Smooth muscle cell (in vitro differentiated cells): ENCODE measurements at regions not wholly inside any gene's neighbourhood (a gene's known extent, or its start where the extent isn't known, plus 50 kb on each side); places are given as distances from the start of the nearest gene placed in this dataset.
A peak's percentile ranks its signal among the peaks of the same experiment; 100 is the strongest.
"Not testable (repeated sequence)": the region's sequence is repeated elsewhere in the genome, so short reads cannot be mapped to it uniquely, and the experiment has no call there.

Source experiments
- DNase-seq: peaks from one replicate; lab custom pipeline; 2025; ENCODE audit not compliant: unreplicated experiment; lab: John Stamatoyannopoulos, UW
- H2AFZ ChIP-seq: fragments of 200-600 bp; sonication (generic); 2 replicates; pipeline ENCODE4 v1.6.0; 2016; ENCODE audit warnings: antibody characterized with exemption, low read depth, mild to moderate bottlenecking
- H3F3A ChIP-seq: fragments of 200-600 bp; sonication (generic); 2 replicates; pipeline ENCODE4 v1.6.0; 2017; ENCODE audit warnings: antibody characterized with exemption, low read depth
- H3K27ac ChIP-seq: fragments of 200-600 bp; sonication (generic); 2 replicates; pipeline ENCODE4 v1.5.1; 2016; ENCODE audit warnings: low read depth, mild to moderate bottlenecking
- H3K27me3 ChIP-seq: fragments of 200-600 bp; sonication (generic); 2 replicates; pipeline ENCODE4 v1.6.1; 2016; ENCODE audit warnings: low read depth, mild to moderate bottlenecking
- H3K36me3 ChIP-seq: fragments of 200-600 bp; sonication (generic); 2 replicates; pipeline ENCODE4 v1.5.1; 2016; ENCODE audit warnings: low read depth
- H3K4me1 ChIP-seq: fragments of 200-600 bp; sonication (generic); 2 replicates; pipeline ENCODE4 v1.5.1; 2016; ENCODE audit warnings: low read depth
- H3K4me2 ChIP-seq: fragments of 200-600 bp; sonication (generic); 2 replicates; pipeline ENCODE4 v1.6.0; 2016; ENCODE audit warnings: mild to moderate bottlenecking
- H3K4me3 ChIP-seq: fragments of 200-600 bp; sonication (generic); 2 replicates; pipeline ENCODE4 v1.5.1; 2016; ENCODE audit warnings: mild to moderate bottlenecking
- H3K79me2 ChIP-seq: fragments of 200-600 bp; sonication (generic); 2 replicates; pipeline ENCODE4 v1.6.0; 2016; ENCODE audit warnings: low read depth, mild to moderate bottlenecking
- H3K9ac ChIP-seq: fragments of 200-600 bp; sonication (generic); 2 replicates; pipeline ENCODE4 v1.6.0; 2016; ENCODE audit warnings: low read depth
- H3K9me3 ChIP-seq: fragments of 200-600 bp; sonication (generic); replicated peaks from 2 replicates; pipeline ENCODE4 v1.5.1; 2016; ENCODE audit warnings: low read depth
- H4K20me1 ChIP-seq: fragments of 200-600 bp; sonication (generic); 2 replicates; pipeline ENCODE4 v1.6.0; 2016; ENCODE audit warnings: low read depth
- WGBS: methylation state at CpG from one replicate; pipeline ENCODE4 v1.1.7; 2016; ENCODE audit warnings: low lambda C conversion rate; 5-methylcytosine and 5-hydroxymethylcytosine counted together
- TF ChIP-seq, protein P1 (sequence below): fragments of 200-600 bp; sonication (generic); IDR thresholded peaks from 2 replicates; pipeline ENCODE4 v1.5.1; 2017; ENCODE audit warnings: borderline replicate concordance, mild to moderate bottlenecking, antibody characterized with exemption; ENCODE audit not compliant: insufficient read depth, poor library complexity, severe bottlenecking

DNA sequence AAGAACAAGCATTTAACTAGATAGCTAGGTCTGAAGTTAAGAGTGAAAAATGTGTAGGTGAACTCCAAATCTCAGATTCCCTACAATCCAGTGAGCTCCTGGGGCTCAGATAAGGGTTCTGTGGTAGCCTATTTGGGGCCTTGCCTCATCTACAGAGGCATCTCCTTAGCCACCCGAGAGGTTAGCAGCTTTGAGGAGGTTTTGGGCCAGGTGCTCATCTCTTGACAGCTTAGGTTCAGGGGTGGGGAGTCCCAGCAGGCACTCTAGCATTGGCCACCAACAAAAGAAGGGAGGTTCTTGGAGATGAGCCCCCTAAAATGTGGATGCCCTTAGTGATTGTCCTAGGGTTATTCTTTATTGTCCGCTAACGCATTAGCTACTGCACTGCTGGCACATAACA, 184.4 kb upstream of the B3GAT1 start:
- H3K79me2 ChIP-seq = no peaks in the 10 kb centered on the region
- no peaks in the 10 kb centered on the region for H3K36me3 ChIP-seq
- no peak overlapping the region for H3K9ac ChIP-seq
- H2AFZ ChIP-seq = no peak overlapping the region
- TF ChIP-seq, protein P1, sequence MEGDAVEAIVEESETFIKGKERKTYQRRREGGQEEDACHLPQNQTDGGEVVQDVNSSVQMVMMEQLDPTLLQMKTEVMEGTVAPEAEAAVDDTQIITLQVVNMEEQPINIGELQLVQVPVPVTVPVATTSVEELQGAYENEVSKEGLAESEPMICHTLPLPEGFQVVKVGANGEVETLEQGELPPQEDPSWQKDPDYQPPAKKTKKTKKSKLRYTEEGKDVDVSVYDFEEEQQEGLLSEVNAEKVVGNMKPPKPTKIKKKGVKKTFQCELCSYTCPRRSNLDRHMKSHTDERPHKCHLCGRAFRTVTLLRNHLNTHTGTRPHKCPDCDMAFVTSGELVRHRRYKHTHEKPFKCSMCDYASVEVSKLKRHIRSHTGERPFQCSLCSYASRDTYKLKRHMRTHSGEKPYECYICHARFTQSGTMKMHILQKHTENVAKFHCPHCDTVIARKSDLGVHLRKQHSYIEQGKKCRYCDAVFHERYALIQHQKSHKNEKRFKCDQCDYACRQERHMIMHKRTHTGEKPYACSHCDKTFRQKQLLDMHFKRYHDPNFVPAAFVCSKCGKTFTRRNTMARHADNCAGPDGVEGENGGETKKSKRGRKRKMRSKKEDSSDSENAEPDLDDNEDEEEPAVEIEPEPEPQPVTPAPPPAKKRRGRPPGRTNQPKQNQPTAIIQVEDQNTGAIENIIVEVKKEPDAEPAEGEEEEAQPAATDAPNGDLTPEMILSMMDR = no peak
- no peaks in the 10 kb centered on the region for H3F3A ChIP-seq
- no peak for DNase-seq
- peaks cover 17% of the 10 kb centered on the region for H3K27me3 ChIP-seq
- no peak overlapping the region for H3K27ac ChIP-seq
- WGBS = 93% methylated on average over 3 of the region's 3 CpGs
- no peak overlapping the region for H3K4me2 ChIP-seq
- H4K20me1 ChIP-seq = no peaks in the 10 kb centered on the region
- no peaks in the 10 kb centered on the region for H3K4me1 ChIP-seq
- H3K4me3 ChIP-seq = no peak overlapping the region
- no peaks in the 10 kb centered on the region for H3K9me3 ChIP-seq

DNA sequence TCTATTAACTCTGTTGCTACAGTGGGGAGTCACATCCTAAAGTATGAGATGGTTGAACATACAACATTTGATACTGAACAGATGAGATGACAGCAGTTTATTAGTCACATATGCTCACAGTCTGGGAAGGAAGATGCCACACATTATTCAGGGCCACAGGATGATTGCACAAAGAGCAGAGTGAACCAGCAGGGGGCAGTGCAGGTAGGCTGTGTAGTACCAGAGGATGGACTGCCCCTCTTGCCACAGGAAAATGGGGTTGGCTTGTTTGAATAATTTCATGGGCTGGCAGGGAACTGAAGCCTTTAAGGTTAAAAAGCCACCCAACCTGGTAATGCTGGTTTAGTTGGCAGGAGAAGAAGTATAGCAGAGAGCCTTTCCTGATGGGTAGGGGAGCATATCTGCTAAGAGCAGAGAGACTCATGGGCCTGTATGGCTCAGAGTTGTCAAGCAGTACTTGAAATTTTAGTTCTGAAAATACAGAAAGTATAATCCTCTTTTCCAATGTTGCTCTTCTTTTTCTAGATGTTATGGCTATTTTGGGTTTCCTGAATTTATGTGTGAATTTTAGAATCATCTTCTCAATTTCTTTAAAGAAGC, 180.4 kb upstream of the B3GAT1 start:
- TF ChIP-seq, protein P1 = peak; percentile 69
- Histone ChIP-seq H3K79me2 (no peaks in the 10 kb centered on the region), H2AFZ (no peak overlapping the region), H3K27ac (no peak overlapping the region), H3K9me3 (no peaks in the 10 kb centered on the region), H3K27me3 (peaks cover 50% of the 10 kb centered on the region), H3K9ac (no peak overlapping the region), H3K4me3 (no peak overlapping the region), H3K36me3 (no peaks in the 10 kb centered on the region), H3F3A (no peaks in the 10 kb centered on the region), H3K4me1 (no peaks in the 10 kb centered on the region), H4K20me1 (no peaks in the 10 kb centered on the region), H3K4me2 (no peak overlapping the region)
- no peak for DNase-seq

DNA sequence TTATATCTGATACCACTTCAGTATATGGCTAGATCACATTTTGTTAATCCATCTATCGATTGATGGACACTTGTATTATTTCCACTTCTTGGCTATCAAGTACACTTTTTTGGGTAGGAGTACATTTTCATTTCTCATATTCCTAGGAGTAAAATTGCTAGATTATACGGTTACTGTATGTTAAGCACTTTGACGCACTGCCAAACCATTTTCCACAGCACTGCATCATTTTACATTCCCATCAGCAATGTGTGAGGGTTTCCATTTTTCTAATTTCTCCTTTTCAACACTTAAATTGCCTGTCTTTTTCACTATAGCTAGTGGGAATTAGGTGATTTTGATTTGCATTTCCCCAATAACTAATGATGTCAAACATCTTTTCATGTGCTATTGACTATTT, 179.3 kb upstream of the B3GAT1 start:
- DNase-seq = no peak
- 84% methylated on average over 3 of the region's 3 CpGs for WGBS
- Histone ChIP-seq H3K27ac (no peak overlapping the region), H4K20me1 (no peaks in the 10 kb centered on the region), H3K36me3 (no peaks in the 10 kb centered on the region), H3K79me2 (no peaks in the 10 kb centered on the region), H3K27me3 (peaks cover 59% of the 10 kb centered on the region), H3F3A (no peaks in the 10 kb centered on the region), H3K4me2 (no peak overlapping the region), H3K9me3 (no peaks in the 10 kb centered on the region), H3K9ac (no peak overlapping the region), H3K4me1 (no peaks in the 10 kb centered on the region), H2AFZ (no peak overlapping the region), H3K4me3 (no peak overlapping the region)
- TF ChIP-seq, protein P1 = no peak

DNA sequence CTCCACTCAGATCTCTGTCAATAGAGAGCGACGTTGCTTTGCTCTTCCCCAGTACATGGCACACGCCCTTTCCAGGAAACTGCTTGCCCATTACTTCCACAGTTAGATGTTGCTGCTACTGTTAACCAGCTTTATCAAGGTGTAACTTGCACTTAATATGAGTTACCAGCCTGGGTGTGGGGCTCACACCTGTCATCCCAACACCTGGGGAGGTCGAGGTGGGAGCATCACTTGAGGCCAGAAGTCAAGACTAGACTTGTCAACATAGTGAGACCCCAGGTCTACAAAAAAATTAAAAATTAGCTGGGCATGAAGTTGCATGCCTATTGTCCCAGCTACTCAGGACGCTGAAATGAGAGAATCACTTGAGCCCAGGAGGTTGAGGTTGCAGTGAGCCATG, 177.1 kb upstream of the B3GAT1 start:
- H3K4me1 ChIP-seq = no peaks in the 10 kb centered on the region
- WGBS = 78% methylated on average over 5 of the region's 5 CpGs
- H2AFZ ChIP-seq = no peak overlapping the region
- H3K36me3 ChIP-seq = no peaks in the 10 kb centered on the region
- no peak overlapping the region for H3K4me2 ChIP-seq
- no peaks in the 10 kb centered on the region for H3K9me3 ChIP-seq
- H3K27ac ChIP-seq = no peak overlapping the region
- TF ChIP-seq, protein P1 = no peak
- H3K79me2 ChIP-seq = no peaks in the 10 kb centered on the region
- H3K9ac ChIP-seq = no peak overlapping the region
- peaks cover 46% of the 10 kb centered on the region for H3K27me3 ChIP-seq
- no peak overlapping the region for H3K4me3 ChIP-seq
- no peaks in the 10 kb centered on the region for H3F3A ChIP-seq
- no peaks in the 10 kb centered on the region for H4K20me1 ChIP-seq
- no peak for DNase-seq

DNA sequence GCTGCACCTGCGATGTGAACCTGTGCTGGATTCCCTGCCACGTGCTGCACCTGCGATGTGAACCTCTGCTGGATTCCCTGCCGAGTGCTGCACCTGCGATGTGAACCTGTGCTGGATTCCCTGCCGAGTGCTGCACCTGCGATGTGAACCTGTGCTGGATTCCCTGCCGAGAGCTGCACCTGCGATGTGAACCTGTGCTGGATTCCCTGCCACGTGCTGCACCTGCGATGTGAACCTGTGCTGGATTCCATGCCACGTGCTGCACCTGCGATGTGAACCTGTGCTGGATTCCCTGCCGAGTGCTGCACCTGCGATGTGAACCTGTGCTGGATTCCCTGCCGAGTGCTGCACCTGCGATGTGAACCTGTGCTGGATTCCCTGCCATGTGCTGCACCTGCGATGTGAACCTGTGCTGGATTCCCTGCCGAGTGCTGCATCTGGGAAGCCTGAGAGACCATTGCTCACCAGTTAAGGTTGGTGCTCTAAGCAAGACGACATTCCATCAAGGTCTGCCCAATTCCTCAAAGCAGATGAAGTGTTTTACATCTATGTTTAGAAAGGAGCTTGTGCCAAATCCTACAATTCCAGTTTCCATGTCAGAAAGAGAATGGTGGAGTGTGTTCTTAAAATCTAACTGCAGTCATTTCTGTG, 176.5 kb upstream of the B3GAT1 start:
- not testable (repeated sequence) for H3K4me3 ChIP-seq, H3K9me3 ChIP-seq, H2AFZ ChIP-seq, DNase-seq, H3K4me1 ChIP-seq, H3K4me2 ChIP-seq, H3K36me3 ChIP-seq, H3F3A ChIP-seq, H3K9ac ChIP-seq, H3K27ac ChIP-seq, H3K79me2 ChIP-seq, H4K20me1 ChIP-seq
- 92% methylated on average over 20 of the region's 20 CpGs for WGBS
- peaks cover 42% of the 10 kb centered on the region for H3K27me3 ChIP-seq
